NCI-H748 treated with DMSO at 0.1 percent for 48 hours (cell line): ENCODE measurements at regions not wholly inside any gene's neighbourhood (a gene's known extent, or its start where the extent isn't known, plus 50 kb on each side); places are given as distances from the start of the nearest gene placed in this dataset.
"Not testable (repeated sequence)": the region's sequence is repeated elsewhere in the genome, so short reads cannot be mapped to it uniquely, and the experiment has no call there.

Experiments used
- DNase-seq: peaks from one replicate; lab custom pipeline; 2025; lab: John Stamatoyannopoulos, UW

DNA sequence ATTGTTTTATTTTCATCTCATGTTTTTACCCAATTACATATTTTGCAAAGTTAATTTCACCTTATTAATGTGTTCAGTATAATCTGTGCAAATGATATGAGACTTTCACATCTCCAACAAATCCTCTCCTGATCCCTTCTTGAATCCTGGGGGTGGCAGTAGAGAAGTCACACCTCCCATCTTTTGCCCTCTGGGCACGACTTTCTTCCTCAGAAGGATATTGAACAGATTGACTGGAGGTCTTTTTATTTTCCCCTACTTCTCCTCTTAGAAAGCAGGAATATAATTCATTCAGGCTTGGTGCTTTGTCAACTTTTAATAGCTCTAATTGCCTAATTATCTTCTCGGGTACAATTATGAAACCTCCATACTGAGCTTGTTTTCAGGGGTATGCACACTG, 1037.1 kb upstream of the NUDT12 start:
- DNase-seq = peak; percentile 65

DNA sequence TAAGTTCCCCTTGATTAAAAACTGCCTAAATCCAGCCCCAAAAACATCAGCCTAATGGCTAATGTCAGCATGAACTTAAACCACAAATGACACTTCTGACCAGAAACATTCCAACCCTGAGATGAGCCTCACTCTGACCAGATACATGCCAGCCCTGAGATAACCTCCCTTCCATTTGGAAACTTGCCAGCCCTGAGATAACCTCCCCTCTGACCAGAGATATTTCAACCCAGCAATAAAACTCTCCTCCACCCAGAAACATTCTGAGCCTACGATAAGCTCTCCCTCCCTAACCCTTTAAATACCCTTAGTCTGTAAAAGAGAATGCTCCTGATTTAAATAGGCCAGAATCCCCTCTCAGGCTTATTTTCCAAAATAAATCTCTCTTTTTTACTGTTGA, 1035.7 kb upstream of the NUDT12 start:
- no peak for DNase-seq

DNA sequence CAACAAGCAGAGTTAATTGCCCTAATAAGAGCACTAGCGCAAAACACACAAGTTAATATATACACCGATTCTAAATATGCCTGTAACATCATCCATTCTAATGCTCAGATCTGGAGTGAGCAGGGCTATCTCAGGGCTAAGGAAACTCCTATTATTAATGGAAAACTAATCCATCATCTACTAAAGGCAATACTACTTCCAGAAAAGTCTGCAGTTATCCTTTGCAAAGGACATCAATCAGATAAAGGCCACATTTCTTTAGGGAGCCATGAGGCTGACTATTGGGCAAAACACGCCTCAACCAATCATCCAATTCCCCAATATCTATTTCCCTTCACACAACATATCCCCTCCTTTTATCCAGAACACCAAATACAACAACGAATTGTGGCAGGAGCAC, 1032.3 kb upstream of the NUDT12 start:
- DNase-seq = no peak

DNA sequence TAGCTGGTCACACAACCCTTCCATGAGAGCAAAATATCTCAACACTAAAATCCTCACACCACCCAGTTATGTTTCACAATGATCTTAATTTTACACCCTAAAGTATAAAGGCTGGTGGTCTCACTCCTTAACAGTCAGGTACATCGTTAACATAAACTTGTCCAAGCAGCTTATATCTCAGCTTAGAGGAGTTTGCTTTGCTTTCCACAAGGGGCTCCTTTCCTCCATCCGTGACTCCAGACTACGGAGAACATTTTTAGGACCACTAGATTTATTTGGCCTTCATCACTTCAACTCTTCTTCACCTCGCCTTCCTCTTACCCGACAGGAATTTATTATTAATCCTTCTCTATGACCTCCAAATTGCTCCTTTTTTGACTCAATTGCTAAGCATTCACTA, 1014.1 kb upstream of the NUDT12 start:
- no peak for DNase-seq

DNA sequence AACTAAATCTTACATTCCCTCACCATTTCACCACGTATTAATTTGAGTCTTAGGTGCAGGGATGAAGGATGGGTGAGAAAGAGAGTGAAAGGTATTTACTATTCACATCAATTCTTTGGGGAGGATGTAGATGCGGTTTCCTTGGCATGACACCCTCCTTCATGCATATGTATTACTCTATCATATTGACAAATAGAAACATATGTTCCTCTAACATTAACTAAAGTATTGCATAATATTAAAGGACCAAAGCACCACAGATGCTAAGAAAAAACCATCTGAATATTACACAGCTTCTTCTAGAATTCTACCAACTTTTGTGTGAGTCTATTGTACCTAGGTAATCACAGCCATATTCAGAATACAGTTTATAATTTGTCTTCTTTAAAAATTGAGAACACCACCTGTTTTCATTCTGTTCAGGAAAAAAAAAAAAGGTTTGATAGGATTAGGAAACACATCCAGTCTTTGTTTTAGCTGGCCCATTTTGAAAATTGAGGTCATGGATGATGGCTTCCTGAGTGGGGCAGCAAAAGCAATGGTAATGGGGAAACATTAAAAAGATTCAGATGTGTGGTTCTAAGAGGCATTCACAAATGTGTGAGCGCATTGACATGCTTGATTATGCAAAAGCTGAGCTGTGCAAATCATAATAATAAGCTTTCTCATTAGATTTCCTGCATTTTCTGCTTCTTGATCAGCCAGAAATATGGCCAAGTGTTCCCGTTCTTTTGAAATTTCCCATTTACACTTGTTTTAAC, 1011.5 kb upstream of the NUDT12 start:
- DNase-seq = no peak

DNA sequence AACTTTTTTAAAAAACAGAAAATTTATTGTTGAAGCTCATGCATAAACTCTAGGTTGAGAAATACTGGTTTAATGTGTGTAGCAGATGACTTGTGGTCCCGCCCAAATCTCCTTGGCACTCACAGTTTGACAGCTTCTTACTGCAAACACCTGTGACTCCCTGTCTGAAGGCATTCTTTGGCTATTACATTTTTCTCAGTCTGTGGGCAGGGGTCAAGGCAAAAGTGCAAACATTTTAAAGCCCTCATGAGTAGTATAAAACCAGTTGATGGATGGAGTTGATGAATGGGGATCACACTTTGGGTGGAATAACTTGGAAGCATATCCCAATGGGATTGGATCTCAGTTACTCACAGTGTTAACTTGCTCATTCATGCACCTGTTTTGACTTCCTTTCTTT, 1007.0 kb upstream of the NUDT12 start:
- no peak for DNase-seq

DNA sequence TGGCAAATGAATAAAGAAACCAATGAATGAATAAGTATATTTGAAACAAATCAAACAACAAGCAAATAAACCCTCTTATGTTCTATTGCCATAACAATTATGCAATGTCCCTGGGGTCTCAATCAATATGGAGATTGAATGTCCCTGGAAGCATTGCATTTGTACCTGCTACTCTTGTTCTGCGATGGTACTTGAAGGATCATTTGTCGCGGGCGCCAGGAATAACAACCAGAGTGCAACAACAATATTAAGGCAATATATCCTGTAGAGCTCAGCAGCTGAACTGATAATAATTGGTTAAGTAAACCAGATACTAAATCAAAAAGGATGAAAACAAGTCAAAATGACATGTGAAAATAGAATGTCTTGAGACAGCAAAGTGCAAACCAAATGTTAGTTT, 1001.9 kb upstream of the NUDT12 start:
- peak; percentile 28 for DNase-seq

DNA sequence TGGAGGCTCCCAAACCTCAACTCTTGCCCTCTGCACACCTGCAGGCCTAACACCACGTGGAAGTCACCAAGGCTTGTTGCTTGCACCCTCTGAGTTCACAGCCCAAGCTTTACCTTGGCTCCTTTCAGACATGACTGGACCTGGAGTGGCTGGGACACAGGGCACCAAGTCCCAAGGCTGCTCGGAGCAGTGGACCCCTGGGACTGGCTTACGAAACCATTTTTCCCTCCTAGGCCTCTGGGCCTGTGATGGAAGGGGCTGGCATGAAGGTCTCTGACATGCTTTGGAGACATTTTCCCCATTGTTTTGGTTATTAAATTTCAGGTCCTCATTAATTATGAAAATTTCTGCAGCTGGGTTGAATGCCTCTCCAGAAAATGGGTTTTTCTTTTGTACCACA, 994.4 kb upstream of the NUDT12 start:
- DNase-seq = no peak

DNA sequence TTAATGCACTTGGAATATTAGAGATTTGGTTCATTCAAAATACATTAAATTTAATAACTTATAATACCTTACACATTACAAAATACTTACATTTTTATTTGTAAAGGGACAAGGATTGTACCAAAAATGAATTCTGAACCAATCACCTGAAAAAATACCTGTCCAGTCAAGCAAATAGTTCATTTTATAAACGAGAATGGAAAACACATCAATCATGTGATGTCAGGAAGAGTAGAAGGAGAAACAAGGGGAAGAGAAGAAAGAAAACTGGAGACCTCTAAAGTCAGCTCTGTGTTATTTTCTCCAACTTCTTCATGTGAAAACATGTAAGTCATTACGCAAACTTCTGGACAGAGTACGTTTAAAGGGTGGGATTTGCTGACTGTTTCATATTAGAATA, 989.0 kb upstream of the NUDT12 start:
- DNase-seq = no peak

DNA sequence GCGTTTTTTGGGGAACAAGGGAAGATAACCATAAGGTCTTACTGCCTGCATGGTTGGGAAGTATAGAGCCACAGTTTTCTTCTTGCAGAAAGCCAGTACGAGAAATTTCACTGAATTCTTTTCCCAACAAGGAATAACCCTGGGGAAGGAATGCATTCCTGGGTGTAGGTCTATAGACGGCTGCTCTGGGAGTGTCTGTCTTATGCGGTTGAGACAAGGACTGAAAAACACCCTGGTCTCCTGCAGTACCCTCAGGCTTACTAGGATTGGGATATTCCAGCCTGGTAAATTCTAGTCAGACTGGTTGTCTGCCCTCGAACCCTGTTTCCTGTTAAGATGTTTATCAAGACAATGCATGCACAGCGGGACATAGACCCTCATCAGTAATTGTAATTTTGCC, 984.3 kb upstream of the NUDT12 start:
- DNase-seq = not testable (repeated sequence)

DNA sequence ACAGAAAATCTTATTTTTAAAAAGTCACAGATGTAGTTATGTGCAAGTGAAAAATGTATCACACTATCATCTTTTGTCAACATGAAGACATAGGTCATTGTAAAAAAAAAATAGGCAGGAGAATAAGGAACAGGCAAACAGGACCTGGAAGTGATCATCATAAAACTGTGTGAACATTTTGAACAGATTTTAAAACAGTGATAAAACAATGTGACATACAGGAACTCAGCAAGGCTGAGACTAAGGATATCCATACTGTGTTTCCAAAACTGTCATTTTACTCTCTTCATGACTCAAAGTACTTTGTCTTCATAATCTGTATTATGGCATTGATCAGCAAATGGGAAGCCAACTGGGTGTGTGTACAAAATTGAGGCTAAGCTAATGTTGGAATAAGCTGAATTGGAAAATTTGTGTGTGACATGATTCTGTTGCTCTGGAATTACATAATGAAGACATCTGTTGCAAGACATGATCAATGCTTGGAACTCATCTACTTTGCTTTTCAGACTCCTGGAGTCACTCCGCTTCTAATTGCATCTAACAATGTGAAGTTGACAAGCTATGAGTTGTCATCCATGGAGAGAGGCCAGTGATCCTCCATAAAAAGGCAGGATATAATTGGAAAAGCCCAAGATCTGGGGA, 978.7 kb upstream of the NUDT12 start:
- no peak for DNase-seq

DNA sequence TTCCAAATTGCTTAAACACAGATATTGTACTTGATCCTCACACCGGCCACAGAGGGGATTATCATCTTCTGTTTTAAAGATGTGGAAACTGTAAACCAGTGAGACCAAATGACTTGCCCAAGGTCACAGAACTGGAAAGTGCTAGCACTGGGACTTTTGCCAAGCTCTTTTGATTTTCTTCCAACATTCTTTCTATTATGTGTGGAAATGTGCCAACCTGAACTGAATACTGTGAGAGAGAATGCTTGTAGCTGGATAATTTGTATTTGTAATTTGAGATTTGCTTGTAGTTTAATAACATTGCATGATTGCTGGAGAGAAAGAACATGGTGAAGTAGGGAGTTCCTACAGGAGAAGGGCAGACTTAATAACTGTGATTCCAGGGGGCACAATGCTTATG, 977.9 kb upstream of the NUDT12 start:
- no peak for DNase-seq

DNA sequence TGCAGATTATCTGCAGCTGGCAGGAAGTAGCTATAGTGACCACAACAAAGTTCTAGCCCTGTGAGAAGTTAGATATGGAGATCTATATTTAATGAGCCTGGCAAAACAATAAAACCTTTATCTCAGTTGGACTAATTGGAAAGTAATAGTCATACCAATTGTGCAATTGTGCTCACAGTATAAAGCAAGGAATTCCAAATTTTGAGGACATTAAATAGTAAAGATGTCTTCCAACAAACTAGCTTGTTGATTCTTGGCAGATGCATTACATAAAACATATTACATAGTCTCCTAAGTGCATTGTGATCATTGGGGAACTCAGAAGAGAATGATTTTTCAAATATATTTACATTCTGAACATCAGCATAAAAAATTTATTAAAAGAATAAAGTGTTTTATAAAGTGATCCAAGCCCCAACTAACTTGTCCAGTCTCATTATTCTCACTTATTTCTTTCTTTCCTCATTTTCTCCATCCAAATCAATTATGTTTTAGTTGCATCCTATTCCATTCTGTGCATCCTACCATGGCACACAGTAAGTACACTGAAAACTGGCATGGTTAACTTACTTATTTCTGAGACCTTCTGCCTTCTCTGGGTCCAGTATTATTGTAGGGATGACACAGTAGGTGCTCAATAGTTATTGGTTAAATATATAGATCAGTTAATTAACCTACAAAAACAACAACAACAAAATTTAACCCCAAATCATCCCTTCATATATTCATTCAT, 977.2 kb upstream of the NUDT12 start:
- DNase-seq = no peak

DNA sequence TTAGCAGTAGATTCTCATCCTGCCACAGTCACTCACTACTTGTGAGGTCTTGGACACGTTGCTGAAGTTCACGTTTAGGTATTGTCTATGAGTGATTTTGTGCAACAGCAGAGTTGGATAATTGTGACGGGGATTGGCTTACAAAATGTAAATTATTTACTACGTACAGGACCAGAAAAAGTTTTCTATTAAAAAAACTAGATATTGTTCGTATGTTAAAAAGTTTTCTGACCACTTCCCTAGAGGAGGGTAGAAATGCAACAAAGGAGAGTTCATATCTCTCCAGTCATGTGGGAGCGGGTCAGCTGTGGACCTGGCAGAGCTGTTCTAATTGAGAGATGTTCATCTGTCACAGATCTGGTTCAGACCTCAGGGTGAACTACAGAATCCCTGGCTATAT, 976.1 kb upstream of the NUDT12 start:
- DNase-seq = no peak

DNA sequence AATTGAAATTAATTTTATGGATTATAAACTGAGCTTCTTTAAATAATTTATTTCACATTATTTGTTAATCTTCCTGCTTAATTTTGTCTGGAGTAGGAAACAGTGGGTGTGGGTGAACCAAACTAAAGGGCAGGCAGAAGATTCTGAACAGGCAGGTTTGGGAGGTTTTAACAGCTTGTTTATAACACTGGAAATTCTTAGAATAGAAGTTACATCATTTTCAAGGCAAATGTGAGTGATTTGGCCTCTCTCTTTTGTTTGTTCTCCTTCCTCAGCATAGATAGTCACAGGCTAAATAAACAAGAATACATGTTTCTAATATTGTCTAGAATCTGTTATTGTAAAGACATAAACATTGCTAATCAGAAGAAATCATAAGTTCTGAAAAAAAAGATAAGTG, 970.9 kb upstream of the NUDT12 start:
- no peak for DNase-seq

DNA sequence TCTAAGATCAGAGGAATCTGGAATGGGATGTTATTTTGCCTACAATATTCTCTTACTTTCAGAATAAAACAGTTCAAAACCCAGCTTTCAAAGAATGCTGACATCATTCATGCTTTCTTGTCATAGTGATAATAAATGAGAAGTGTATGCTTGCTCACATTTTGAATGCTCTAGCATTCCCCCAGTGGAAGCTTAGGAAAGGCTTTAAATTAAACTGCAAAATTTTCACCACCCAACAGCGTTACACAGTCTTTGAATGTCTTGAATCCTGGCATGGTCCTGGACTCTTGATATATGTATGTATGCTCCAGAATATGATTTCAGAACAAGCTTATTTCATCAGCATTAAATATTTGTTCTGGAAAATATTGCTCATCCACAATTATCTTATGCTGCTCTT, 964.3 kb upstream of the NUDT12 start:
- no peak for DNase-seq

DNA sequence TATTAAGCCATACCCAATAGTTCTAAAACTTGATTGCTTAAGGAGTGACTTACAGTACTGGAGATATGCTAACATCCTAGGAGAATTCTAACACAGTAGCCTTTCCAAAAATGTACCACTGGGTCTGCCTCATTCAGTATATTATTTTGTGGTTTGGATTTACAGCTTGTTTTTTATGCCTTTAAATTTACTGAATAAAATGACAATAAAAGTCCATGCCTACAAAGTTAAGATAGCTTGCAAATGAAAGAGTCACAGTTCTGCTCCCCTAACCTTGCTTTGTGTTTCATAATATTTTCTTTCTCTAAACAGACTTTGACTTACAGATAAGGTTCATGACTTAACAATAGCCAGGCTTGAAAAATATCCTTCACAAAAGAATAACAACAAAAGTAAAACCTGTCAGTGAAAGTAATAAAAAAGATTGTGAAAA, 951.1 kb upstream of the NUDT12 start:
- DNase-seq = no peak

DNA sequence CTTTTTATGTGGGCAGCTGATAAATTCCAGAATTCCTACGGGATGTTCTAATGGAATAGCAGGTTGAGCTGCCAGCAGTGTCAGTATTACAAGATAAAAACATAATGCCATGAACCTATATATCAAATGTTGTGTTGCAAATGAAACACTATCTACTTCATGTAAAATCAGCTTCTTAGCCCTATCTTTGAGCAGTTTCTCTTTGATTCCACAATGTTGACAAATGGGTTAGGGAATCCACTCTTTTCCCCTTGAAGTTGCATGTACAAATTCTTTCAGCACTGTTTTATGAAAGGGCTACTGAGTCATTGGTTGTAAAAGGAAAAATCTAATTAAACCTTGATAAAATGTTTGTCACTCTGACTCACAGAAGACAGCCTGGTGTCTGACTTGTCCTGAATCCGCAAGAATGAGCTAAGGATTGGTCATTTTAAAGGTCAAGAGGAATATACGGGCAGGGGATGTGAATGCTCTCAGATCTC, 950.6 kb upstream of the NUDT12 start:
- no peak for DNase-seq

DNA sequence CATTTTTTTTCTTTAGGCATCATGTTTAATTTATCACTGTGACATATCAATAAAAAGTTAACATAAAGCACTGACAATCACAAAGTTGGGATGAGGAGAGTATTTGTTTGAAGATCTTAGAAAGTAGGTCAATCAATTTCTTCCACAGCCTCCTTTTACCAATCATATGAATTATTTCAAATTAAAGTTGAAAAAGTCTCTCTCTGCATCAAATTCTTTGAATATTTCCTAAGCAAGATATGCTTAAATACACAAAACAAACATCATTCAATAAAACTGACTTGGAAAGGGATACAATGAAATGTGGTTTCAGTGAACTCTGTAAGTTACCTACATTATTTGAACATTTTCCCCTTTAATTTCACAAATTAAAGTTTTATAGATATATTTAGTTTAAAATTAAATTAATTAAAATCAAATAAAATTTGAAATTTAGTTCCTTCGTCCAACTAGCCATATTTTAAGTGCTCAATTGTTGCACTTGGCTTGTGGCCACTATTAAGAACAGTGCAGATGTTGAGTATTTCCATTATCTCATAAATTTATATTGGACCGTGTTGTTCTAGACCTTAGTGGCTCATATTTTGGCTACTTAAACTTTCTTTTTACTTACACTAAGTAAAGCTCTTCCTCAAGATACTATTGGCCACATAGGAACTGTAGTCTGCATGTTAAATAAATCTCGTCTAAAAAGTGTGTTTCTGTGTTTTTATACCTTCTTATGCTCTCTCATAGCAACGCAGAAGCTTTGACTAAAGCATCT, 949.7 kb upstream of the NUDT12 start:
- DNase-seq = no peak

DNA sequence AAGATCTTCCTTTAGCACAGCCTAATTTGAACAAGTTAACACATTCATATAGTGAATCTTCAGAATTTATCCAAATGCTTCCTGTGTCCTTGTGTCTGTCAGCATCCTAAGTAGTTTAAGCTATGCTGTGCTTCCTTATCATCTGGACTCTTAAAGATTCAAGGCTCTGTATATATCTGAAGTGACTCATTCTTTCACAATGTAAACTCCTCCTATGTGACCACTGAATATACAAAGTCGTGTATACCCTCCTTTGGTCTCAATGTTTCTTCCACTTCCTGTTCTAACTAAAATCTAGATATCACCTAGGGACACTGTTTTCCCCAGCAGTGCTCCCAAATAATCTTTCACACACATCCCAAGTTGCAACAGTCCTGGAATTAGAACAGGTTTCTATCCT, 935.7 kb upstream of the NUDT12 start:
- DNase-seq = no peak

DNA sequence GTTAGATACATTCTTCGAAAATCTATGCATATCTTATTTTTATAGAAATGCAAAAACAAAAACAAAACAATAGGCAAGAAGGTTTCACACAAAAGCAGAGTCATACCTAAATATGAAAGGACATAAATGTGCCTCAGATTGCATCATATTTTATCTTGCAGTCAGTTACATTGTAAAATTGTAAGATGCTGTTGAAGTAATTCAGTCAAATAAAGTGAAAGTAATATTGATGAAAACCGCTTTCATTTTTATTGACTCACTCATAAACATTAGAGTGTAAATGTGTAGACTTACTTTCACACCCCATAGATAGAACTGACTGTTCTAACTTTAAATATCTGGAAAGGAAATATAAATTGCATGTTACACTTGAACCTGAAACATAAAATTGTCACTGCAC, 931.5 kb upstream of the NUDT12 start:
- no peak for DNase-seq

DNA sequence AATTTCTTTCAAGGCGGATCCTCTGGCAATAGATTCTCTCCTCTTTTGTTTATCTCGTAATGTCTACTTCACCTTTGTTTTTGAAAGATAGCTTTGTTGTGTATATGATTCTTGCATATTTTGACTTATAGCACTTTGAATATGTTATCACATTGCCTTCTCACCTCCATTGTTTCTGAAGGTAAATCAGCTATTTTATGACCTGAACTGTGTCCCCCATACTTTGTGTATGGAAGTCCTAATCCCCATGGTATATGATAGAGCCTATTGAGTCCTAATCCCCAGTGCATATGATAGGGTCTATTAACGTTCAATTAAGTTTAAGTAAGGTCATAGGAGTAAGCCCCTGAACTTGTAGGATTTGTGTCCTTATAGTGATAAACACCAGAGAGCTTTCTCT, 910.2 kb upstream of the NUDT12 start:
- DNase-seq = no peak
